Adrenal gland (tissue), 5 donors: ENCODE measurements at regions not wholly inside any gene's neighbourhood (a gene's known extent, or its start where the extent isn't known, plus 50 kb on each side); places are given as distances from the start of the nearest gene placed in this dataset.

Experiments
- CTCF ChIP-seq, 6 experiments: fragments of 450-650 bp in 4 of 6; fragments of 200-600 bp in 2 of 6; sonication (generic) in 1 of 6; IDR thresholded peaks; 1 replicate in 5 of 6; 2 replicates in 1 of 6; pipeline versions ENCODE4 v1.5.1 to v1.8.0; 2016 to 2021; ENCODE audit warnings: antibody characterized with exemption in 6 of 6, mild to moderate bottlenecking in 2 of 6, moderate library complexity in 1 of 6
- POLR2A ChIP-seq, 2 donors: fragments of 450-650 bp; IDR thresholded peaks; one replicate each; pipeline ENCODE4 v1.6.1; 2017; ENCODE audit warnings: antibody characterized with exemption in 2 of 2, mild to moderate bottlenecking in 2 of 2, moderate library complexity in 1 of 2
- donor health status: DM: no; HTN: no; CAD: no.

DNA sequence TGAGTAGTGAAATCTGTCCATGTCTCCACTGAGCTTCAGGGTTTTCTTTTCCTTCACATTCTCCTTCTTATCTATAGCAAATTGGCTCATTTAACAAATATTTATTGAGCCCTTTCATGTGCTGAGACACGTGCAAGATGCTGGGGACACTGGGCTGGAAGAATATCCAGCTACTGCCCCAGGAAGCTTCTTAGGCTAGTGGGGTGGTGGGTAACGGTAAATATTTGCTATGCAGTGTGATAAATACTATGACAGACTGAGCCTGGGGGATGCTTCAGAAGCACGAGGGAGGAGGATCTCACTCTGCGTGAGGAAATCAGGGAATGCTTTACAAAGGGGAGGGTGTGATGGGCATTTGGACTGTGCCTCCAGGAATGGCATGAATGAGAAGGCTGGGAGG, 524.1 kb downstream of the GRIN2A start:
- TF ChIP-seq POLR2A (IDR thresholded peaks at IDR 0.05): no peak
- TF ChIP-seq CTCF (IDR thresholded peaks at IDR 0.05): no peak
